ENCODE measurements at regions not wholly inside any gene's neighbourhood (a gene's known extent, or its start where the extent isn't known, plus 50 kb on each side); places are given as distances from the start of the nearest gene placed in this dataset.

- TF ChIP-seq CTCF (conservative IDR thresholded peaks at IDR 0.05; ENCODE audit: low read depth, low read length) (no peak), EZH2 (IDR thresholded peaks at IDR 0.05; ENCODE audit: borderline replicate concordance, low read depth, low read length, poor library complexity, severe bottlenecking) (no peak)
These were observed 251.6 kb downstream of the QDPR start for GRCh38 chr4:17260166-17260907.
